Neuronal stem cell (in vitro differentiated cells): ENCODE measurements at regions not wholly inside any gene's neighbourhood (a gene's known extent, or its start where the extent isn't known, plus 50 kb on each side); places are given as distances from the start of the nearest gene placed in this dataset.

ENCODE experiments used
- DNase-seq: peaks from one replicate; pipeline ENCODE4 v3.0.0-alpha.2; 2013; ENCODE audit warnings: low spot score
- H2AFZ ChIP-seq: one replicate; pipeline ENCODE4 v1.6.1; 2013; ENCODE audit warnings: mild to moderate bottlenecking, low read length, inconsistent platforms
- H2AK5ac ChIP-seq: 2 replicates; pipeline ENCODE4 v1.6.1; 2013; ENCODE audit warnings: low read depth, mild to moderate bottlenecking, inconsistent platforms, low read length, moderate library complexity, mixed read lengths
- H2BK120ac ChIP-seq: 2 replicates; pipeline ENCODE4 v1.6.1; 2013; ENCODE audit warnings: low read depth, mild to moderate bottlenecking, inconsistent platforms, low read length, moderate library complexity, mixed read lengths
- H2BK12ac ChIP-seq: one replicate; pipeline ENCODE4 v1.6.1; 2013; ENCODE audit warnings: low read length, inconsistent platforms
- H2BK15ac ChIP-seq: 2 replicates; pipeline ENCODE4 v1.6.1; 2013; ENCODE audit warnings: mild to moderate bottlenecking, low read length, inconsistent platforms, mixed read lengths
- H2BK5ac ChIP-seq: one replicate; pipeline ENCODE4 v1.6.1; 2013; ENCODE audit warnings: inconsistent platforms, mild to moderate bottlenecking, low read length, moderate library complexity
- H3K14ac ChIP-seq: one replicate; pipeline ENCODE4 v1.6.1; 2013; ENCODE audit warnings: low read length, inconsistent platforms
- H3K18ac ChIP-seq: 2 replicates; pipeline ENCODE4 v1.6.1; 2013; ENCODE audit warnings: low read length, inconsistent platforms
- H3K23ac ChIP-seq: 2 replicates; pipeline ENCODE4 v1.6.1; 2013; ENCODE audit warnings: low read depth, mild to moderate bottlenecking, mixed read lengths, low read length, inconsistent platforms; ENCODE audit not compliant: poor library complexity
- H3K27ac ChIP-seq: replicated peaks from 3 replicates; pipeline ENCODE4 v1.5.1; 2013; ENCODE audit warnings: low read length, inconsistent platforms
- H3K27me3 ChIP-seq, 3 experiments: 2 replicates each; pipeline ENCODE4 v1.6.1; 2013; ENCODE audit warnings: low read length in 3 of 3, mild to moderate bottlenecking in 2 of 3, inconsistent platforms in 1 of 3, low read depth in 1 of 3, mixed read lengths in 1 of 3, moderate library complexity in 1 of 3; ENCODE audit not compliant: control insufficient read depth in 3 of 3, insufficient read depth in 3 of 3
- H3K36me3 ChIP-seq, 2 donors: replicated peaks in 1 of 2; 2 replicates each; pipeline ENCODE4 v1.6.1; 2013; ENCODE audit warnings: low read length in 2 of 2; ENCODE audit not compliant: control insufficient read depth in 2 of 2, insufficient read depth in 2 of 2
- H3K4ac ChIP-seq: 2 replicates; pipeline ENCODE4 v1.6.1; 2013; ENCODE audit warnings: inconsistent platforms, mild to moderate bottlenecking, low read length, moderate library complexity
- H3K4me1 ChIP-seq, 2 donors: 1 replicate in 1 of 2; 2 replicates in 1 of 2; pipeline ENCODE4 v1.6.1; 2013; ENCODE audit warnings: low read length in 2 of 2, low read depth in 1 of 2; ENCODE audit not compliant: control insufficient read depth in 2 of 2, insufficient read depth in 1 of 2
- H3K4me2 ChIP-seq: one replicate; pipeline ENCODE4 v1.6.1; 2013; ENCODE audit warnings: mild to moderate bottlenecking, low read length, inconsistent platforms; ENCODE audit not compliant: insufficient read depth, poor library complexity, severe bottlenecking
- H3K4me3 ChIP-seq, 2 donors: 2 replicates each; pipeline ENCODE4 v1.5.1; 2013; ENCODE audit warnings: low read length in 2 of 2, mild to moderate bottlenecking in 2 of 2, inconsistent platforms in 1 of 2, moderate library complexity in 1 of 2
- H3K79me1 ChIP-seq: one replicate; pipeline ENCODE4 v1.6.1; 2013; ENCODE audit warnings: low read depth, mild to moderate bottlenecking, inconsistent platforms, low read length, moderate library complexity
- H3K9ac ChIP-seq: one replicate; pipeline ENCODE4 v1.6.1; 2013; ENCODE audit warnings: mild to moderate bottlenecking, low read depth, low read length, inconsistent platforms; ENCODE audit not compliant: poor library complexity
- H3K9me3 ChIP-seq, 2 donors: replicated peaks in 1 of 2; 2 replicates each; pipeline versions ENCODE3 to v1.6.1; 2013; ENCODE audit warnings: low read length in 2 of 2, mild to moderate bottlenecking in 2 of 2, inconsistent platforms in 1 of 2, low read depth in 1 of 2, mixed read lengths in 1 of 2, moderate library complexity in 1 of 2; ENCODE audit not compliant: control insufficient read depth in 2 of 2, insufficient read depth in 1 of 2
- H4K8ac ChIP-seq: one replicate; pipeline ENCODE4 v1.6.1; 2013; ENCODE audit warnings: low read depth, mild to moderate bottlenecking, inconsistent platforms, low read length, moderate library complexity
- H4K91ac ChIP-seq: one replicate; pipeline ENCODE4 v1.6.1; 2013; ENCODE audit warnings: low read length, low read depth, mild to moderate bottlenecking, inconsistent platforms; ENCODE audit not compliant: poor library complexity
- WGBS, 2 donors: extraction: QIAGEN DNeasy Blood & Tissue Kit; methylation state at CpG; one replicate each; pipeline ENCODE4 v1.1.7; 2013; ENCODE audit warnings: missing lambda C conversion rate in 2 of 2, mixed read lengths in 1 of 2; ENCODE audit not compliant: insufficient read length in 2 of 2, insufficient replicate concordance in 1 of 2; ENCODE audit errors: extremely low coverage in 2 of 2; 5-methylcytosine and 5-hydroxymethylcytosine counted together

GRCh38 chr6:145405006-145405551, 330.2 kb downstream of the EPM2A start:
- no peak overlapping the region for H3K23ac ChIP-seq
- WGBS, 2 donors = no CpG with 5 or more reads among the region's 5 CpGs
- H4K91ac ChIP-seq = no peak overlapping the region
- H3K9ac ChIP-seq = no peak overlapping the region
- no peak for DNase-seq
- H2BK15ac ChIP-seq = no peak overlapping the region
- no peak overlapping the region for H3K4me3 ChIP-seq
- no peaks in the 10 kb centered on the region for H3K79me1 ChIP-seq
- H4K8ac ChIP-seq = no peak overlapping the region
- H2AK5ac ChIP-seq = no peak overlapping the region
- peaks cover 0 to 2% of the 10 kb centered on the region in 2 donors for H3K4me1 ChIP-seq
- no peaks in the 10 kb centered on the region for H3K27me3 ChIP-seq
- H2BK120ac ChIP-seq = no peak overlapping the region
- no peak overlapping the region for H2BK5ac ChIP-seq
- H3K4me2 ChIP-seq = no peak overlapping the region
- no peaks in the 10 kb centered on the region for H3K9me3 ChIP-seq
- no peak overlapping the region for H3K18ac ChIP-seq
- no peak overlapping the region for H3K27ac ChIP-seq
- no peak overlapping the region for H2AFZ ChIP-seq
- H3K4ac ChIP-seq = no peak overlapping the region
- no peak overlapping the region for H2BK12ac ChIP-seq
- no peaks in the 10 kb centered on the region for H3K36me3 ChIP-seq
- H3K14ac ChIP-seq = no peak overlapping the region

GRCh38 chr6:145406783-145407182, 328.5 kb downstream of the EPM2A start:
- Histone ChIP-seq H2BK12ac (no peak overlapping the region), H3K4me1 (peaks cover 0 to 2% of the 10 kb centered on the region in 2 donors), H4K8ac (no peak overlapping the region), H3K36me3 (no peaks in the 10 kb centered on the region), H3K18ac (no peak overlapping the region), H2BK5ac (no peak overlapping the region), H2AK5ac (no peak overlapping the region), H3K27ac (no peak overlapping the region), H3K9ac (no peak overlapping the region), H3K4me3 (no peak overlapping the region), H2BK120ac (no peak overlapping the region), H3K27me3 (no peaks in the 10 kb centered on the region), H4K91ac (no peak overlapping the region), H3K9me3 (no peaks in the 10 kb centered on the region), H3K23ac (no peak overlapping the region), H2AFZ (no peak overlapping the region), H3K79me1 (no peaks in the 10 kb centered on the region), H3K4me2 (no peak overlapping the region), H2BK15ac (no peak overlapping the region), H3K14ac (no peak overlapping the region), H3K4ac (no peak overlapping the region)
- WGBS, 2 donors = no CpG with 5 or more reads among the region's 4 CpGs
- no peak for DNase-seq

- no peak overlapping the region for H3K4me2 ChIP-seq
- no peak overlapping the region for H3K4ac ChIP-seq
- no CpG with 5 or more reads among the region's 2 CpGs for WGBS, 2 donors
- no peak overlapping the region for H2BK120ac ChIP-seq
- no peaks in the 10 kb centered on the region for H3K9me3 ChIP-seq
- no peak overlapping the region for H4K8ac ChIP-seq
- H2BK15ac ChIP-seq = no peak overlapping the region
- H2AK5ac ChIP-seq = no peak overlapping the region
- no peaks in the 10 kb centered on the region for H3K36me3 ChIP-seq
- peaks cover 0 to 1% of the 10 kb centered on the region in 2 donors for H3K4me1 ChIP-seq
- H3K9ac ChIP-seq = no peak overlapping the region
- no peak overlapping the region for H3K23ac ChIP-seq
- no peak overlapping the region for H4K91ac ChIP-seq
- DNase-seq = no peak
- no peaks in the 10 kb centered on the region for H3K79me1 ChIP-seq
- no peak overlapping the region for H2AFZ ChIP-seq
- H3K14ac ChIP-seq = no peak overlapping the region
- no peak overlapping the region for H2BK5ac ChIP-seq
- H2BK12ac ChIP-seq = no peak overlapping the region
- no peak overlapping the region for H3K27ac ChIP-seq
- H3K27me3 ChIP-seq = no peaks in the 10 kb centered on the region
- H3K18ac ChIP-seq = no peak overlapping the region
- H3K4me3 ChIP-seq = no peak overlapping the region
These were observed 319.7 kb downstream of the EPM2A start for GRCh38 chr6:145415616-145416015.

GRCh38 chr6:145420599-145420998, 314.7 kb downstream of the EPM2A start:
- no peaks in the 10 kb centered on the region for H3K79me1 ChIP-seq
- H3K36me3 ChIP-seq = no peaks in the 10 kb centered on the region
- H3K18ac ChIP-seq = no peak overlapping the region
- no peak overlapping the region for H4K91ac ChIP-seq
- H3K14ac ChIP-seq = no peak overlapping the region
- no peaks in the 10 kb centered on the region for H3K9me3 ChIP-seq
- no peak overlapping the region for H3K4ac ChIP-seq
- no peak overlapping the region for H2AFZ ChIP-seq
- H3K27ac ChIP-seq = no peak overlapping the region
- H3K23ac ChIP-seq = no peak overlapping the region
- DNase-seq = no peak
- H3K4me3 ChIP-seq = no peak overlapping the region
- H3K27me3 ChIP-seq = no peaks in the 10 kb centered on the region
- no peak overlapping the region for H3K4me2 ChIP-seq
- no peak overlapping the region for H2BK120ac ChIP-seq
- H4K8ac ChIP-seq = no peak overlapping the region
- H3K4me1 ChIP-seq = peaks cover 0 to 1% of the 10 kb centered on the region in 2 donors
- no peak overlapping the region for H2BK5ac ChIP-seq
- WGBS, 2 donors = no CpG with 5 or more reads among the region's 1 CpG
- no peak overlapping the region for H2AK5ac ChIP-seq
- H2BK12ac ChIP-seq = no peak overlapping the region
- H2BK15ac ChIP-seq = no peak overlapping the region
- H3K9ac ChIP-seq = no peak overlapping the region
